ENCODE measurements at regions not wholly inside any gene's neighbourhood (a gene's known extent, or its start where the extent isn't known, plus 50 kb on each side); places are given as distances from the start of the nearest gene placed in this dataset.

GRCh38 chr1:47537268-47537667, 99.4 kb downstream of the FOXD2 start:
- Histone ChIP-seq H3K4me1 (replicated peaks in 1 of 4; ENCODE audit: control insufficient read depth in 3 of 4, insufficient read depth in 4 of 4, low read length in 3 of 4) (peaks cover 3 to 10% (median 7%) of the 10 kb centered on the region in 4 experiments), H3K4ac (replicated peaks; ENCODE audit: insufficient read length, low read depth, low read length) (no peak overlapping the region), H3K79me1 (ENCODE audit: low read depth, low read length) (no peaks in the 10 kb centered on the region), H3K27me3 (replicated peaks in 1 of 4; ENCODE audit: control insufficient read depth in 3 of 4, extremely low read depth in 1 of 4, insufficient read depth in 3 of 4, low read length in 3 of 4) (peaks cover 0 to 10% (median 4%) of the 10 kb centered on the region in 4 experiments; a peak in 2 of 7 replicates), H3K79me2 (ENCODE audit: control insufficient read depth in 1 of 2, insufficient read depth in 2 of 2, low read length in 2 of 2) (no peaks in the 10 kb centered on the region), H3K27ac (ENCODE audit: low read depth, low read length) (no peak overlapping the region), H3K23ac (ENCODE audit: insufficient read length) (no peak overlapping the region), H3K14ac (ENCODE audit: insufficient read length) (no peak overlapping the region), H3K4me3 (ENCODE audit: extremely low read depth in 1 of 4, insufficient read depth in 2 of 4, low read depth in 3 of 4, low read length in 4 of 4) (no peak overlapping the region), H3K9me3 (ENCODE audit: insufficient read depth in 2 of 2, low read depth in 1 of 2, low read length in 1 of 2) (peaks cover 3% of the 10 kb centered on the region in 2 experiments; a peak in 1 of 4 replicates), H3K36me3 (ENCODE audit: control insufficient read depth in 2 of 4, insufficient read depth in 4 of 4, low read length in 3 of 4) (no peaks in the 10 kb centered on the region), H2BK5ac (ENCODE audit: low read depth, low read length) (no peak overlapping the region), H2BK12ac (ENCODE audit: low read depth, low read length) (no peak overlapping the region), H3K56ac (replicated peaks; ENCODE audit: insufficient read length, low read depth, low read length) (no peak overlapping the region), H2BK20ac (ENCODE audit: low read length) (0 out of 2 replicates have a peak overlapping the region, but pooled peaks have one; percentile 9), H4K5ac (ENCODE audit: insufficient read length, low read depth, low read length) (no peak overlapping the region), H2BK15ac (ENCODE audit: low read length) (0 out of 2 replicates have a peak overlapping the region, but pooled peaks have one; percentile 11), H3K4me2 (ENCODE audit: insufficient read depth in 1 of 2, low read depth in 2 of 2, low read length in 2 of 2) (no peak overlapping the region), H2AFZ (ENCODE audit: low read length) (no peak overlapping the region), H4K91ac (replicated peaks; ENCODE audit: insufficient read length, low read length) (no peak overlapping the region), H3K23me2 (ENCODE audit: low read depth, low read length) (peaks cover 7% of the 10 kb centered on the region; the same call in 1 of the 2 replicates), H4K8ac (ENCODE audit: extremely low read depth, insufficient read depth, low read length) (no peak overlapping the region), H3K18ac (ENCODE audit: extremely low read depth, low read length) (no peak overlapping the region), H3K9ac (replicated peaks in 1 of 4; ENCODE audit: extremely low read depth in 1 of 4, low read depth in 3 of 4, low read length in 3 of 4) (no peak overlapping the region), H2AK5ac (ENCODE audit: low read depth, low read length) (no peak overlapping the region), H2BK120ac (replicated peaks; ENCODE audit: low read depth, low read length) (no peak overlapping the region), H4K20me1 (replicated peaks in 1 of 2; ENCODE audit: control insufficient read depth in 1 of 2, insufficient read depth in 2 of 2, low read length in 2 of 2) (no peaks in the 10 kb centered on the region)
- ChIA-PET POLR2A (ENCODE audit: partially characterized antibody) (interaction anchor here (0.7 kb wide), 1 partner anchor 191 kb away, joined by 3 read pairs; no protein-coding TSS in a partner anchor), CTCF (ENCODE audit: partially characterized antibody) (interaction anchor here (0.6 to 4.3 kb wide), 5 partner anchors 10 to 105 kb away, joined by 3 to 25 read pairs (median 6); no protein-coding TSS in a partner anchor)
- 77% methylated on average over 5 of the region's 5 CpGs; no CpG with 5 or more reads in 1 of the 2 experiments for WGBS, 2 experiments (ENCODE audit: extremely low coverage in 1 of 2, insufficient coverage in 1 of 2, insufficient read length in 1 of 2, insufficient replicate concordance in 2 of 2, low coverage in 1 of 2, low lambda C conversion rate in 2 of 2, missing lambda C conversion rate in 1 of 2)
- DNase-seq (ENCODE audit: low read depth in 1 of 2, low spot score in 2 of 2) (no peak), FAIRE-seq (no peak)
- TF ChIP-seq TBP (IDR thresholded peaks at IDR 0.05; ENCODE audit: low read depth, low read length) (no peak), SP4 (IDR thresholded peaks at IDR 0.05; ENCODE audit: low read length) (no peak), EZH2 (IDR thresholded peaks at IDR 0.05; ENCODE audit: low read depth, low read length, severe bottlenecking) (no peak), RNF2 (IDR thresholded peaks at IDR 0.05; ENCODE audit: borderline replicate concordance, low read depth, low read length, missing control alignments, poor library complexity, severe bottlenecking) (no peak), TEAD4 (IDR thresholded peaks at IDR 0.05; ENCODE audit: low read depth, low read length) (no peak), POLR2A (IDR thresholded peaks at IDR 0.05; ENCODE audit: control extremely low read depth in 1 of 2, low read depth in 2 of 2, low read length in 2 of 2) (no peak)
- TF ChIP-seq, protein P1, sequence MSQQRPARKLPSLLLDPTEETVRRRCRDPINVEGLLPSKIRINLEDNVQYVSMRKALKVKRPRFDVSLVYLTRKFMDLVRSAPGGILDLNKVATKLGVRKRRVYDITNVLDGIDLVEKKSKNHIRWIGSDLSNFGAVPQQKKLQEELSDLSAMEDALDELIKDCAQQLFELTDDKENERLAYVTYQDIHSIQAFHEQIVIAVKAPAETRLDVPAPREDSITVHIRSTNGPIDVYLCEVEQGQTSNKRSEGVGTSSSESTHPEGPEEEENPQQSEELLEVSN (IDR thresholded peaks at IDR 0.05), result no peak

Data from H1 (cell line).